ENCODE measurements at regions not wholly inside any gene's neighbourhood (a gene's known extent, or its start where the extent isn't known, plus 50 kb on each side); places are given as distances from the start of the nearest gene placed in this dataset.

GRCh38 chr11:70778883-70779282 lies 380.6 kb downstream of the CTTN start:
- H3K27ac ChIP-seq (ENCODE audit: low read depth, low read length) = no peak overlapping the region
- no peak overlapping the region for H3K9ac ChIP-seq (ENCODE audit: low read depth, low read length)
- WGBS = 90% methylated on average over 7 of the region's 7 CpGs

GRCh38 chr11:70779433-70780245 lies 381.3 kb downstream of the CTTN start:
- no peaks in the 10 kb centered on the region for H3K4me1 ChIP-seq (ENCODE audit: insufficient read depth, low read length)
- H3K4me3 ChIP-seq (ENCODE audit: low read length) = no peak overlapping the region
- 94% methylated on average over 9 of the region's 9 CpGs for WGBS
- no peaks in the 10 kb centered on the region for H3K36me3 ChIP-seq (ENCODE audit: insufficient read depth, low read length)
- no peaks in the 10 kb centered on the region for H3K27me3 ChIP-seq (ENCODE audit: insufficient read depth, low read length)
- H3K9me3 ChIP-seq (ENCODE audit: insufficient read depth, low read depth, low read length) = no peaks in the 10 kb centered on the region
- no peak overlapping the region for H3K9ac ChIP-seq (ENCODE audit: low read depth, low read length)
- H3K27ac ChIP-seq (ENCODE audit: low read depth, low read length) = no peak overlapping the region

More at GRCh38 chr11:70778883-70779282, 380.6 kb downstream of the CTTN start:
- Histone ChIP-seq H3K9me3 (ENCODE audit: insufficient read depth, low read depth, low read length) (0 out of 2 replicates have a peak, but pooled peaks cover under 1% of the 10 kb centered on the region), H3K36me3 (ENCODE audit: insufficient read depth, low read length) (no peaks in the 10 kb centered on the region), H3K4me1 (ENCODE audit: insufficient read depth, low read length) (no peaks in the 10 kb centered on the region), H3K4me3 (ENCODE audit: low read length) (no peak overlapping the region), H3K27me3 (ENCODE audit: insufficient read depth, low read length) (no peaks in the 10 kb centered on the region)

GRCh38 chr11:70780246-70780535 lies 381.9 kb downstream of the CTTN start:
- no peaks in the 10 kb centered on the region for H3K27me3 ChIP-seq (ENCODE audit: insufficient read depth, low read length)
- H3K9ac ChIP-seq (ENCODE audit: low read depth, low read length) = no peak overlapping the region
- WGBS = 89% methylated on average over 1 of the region's 1 CpG

GRCh38 chr11:70782401-70782913 lies 384.1 kb downstream of the CTTN start:
- Histone ChIP-seq H3K36me3 (ENCODE audit: insufficient read depth, low read length) (no peaks in the 10 kb centered on the region), H3K27me3 (ENCODE audit: insufficient read depth, low read length) (no peaks in the 10 kb centered on the region), H3K9ac (ENCODE audit: low read depth, low read length) (no peak overlapping the region), H3K27ac (ENCODE audit: low read depth, low read length) (no peak overlapping the region), H3K4me1 (ENCODE audit: insufficient read depth, low read length) (no peaks in the 10 kb centered on the region), H3K4me3 (ENCODE audit: low read length) (no peak overlapping the region), H3K9me3 (ENCODE audit: insufficient read depth, low read depth, low read length) (no peaks in the 10 kb centered on the region)
- 87% methylated on average over 16 of the region's 16 CpGs for WGBS

More at GRCh38 chr11:70780246-70780535, 381.9 kb downstream of the CTTN start:
- no peak overlapping the region for H3K4me3 ChIP-seq (ENCODE audit: low read length)
- H3K27ac ChIP-seq (ENCODE audit: low read depth, low read length) = no peak overlapping the region
- no peaks in the 10 kb centered on the region for H3K9me3 ChIP-seq (ENCODE audit: insufficient read depth, low read depth, low read length)
- H3K36me3 ChIP-seq (ENCODE audit: insufficient read depth, low read length) = no peaks in the 10 kb centered on the region
- no peaks in the 10 kb centered on the region for H3K4me1 ChIP-seq (ENCODE audit: insufficient read depth, low read length)

- H3K27ac ChIP-seq (ENCODE audit: low read depth, low read length) = no peak overlapping the region
- H3K4me3 ChIP-seq (ENCODE audit: low read length) = no peak overlapping the region
- no peaks in the 10 kb centered on the region for H3K27me3 ChIP-seq (ENCODE audit: insufficient read depth, low read length)
- H3K36me3 ChIP-seq (ENCODE audit: insufficient read depth, low read length) = peaks cover 4% of the 10 kb centered on the region; the same call in 1 of the 2 replicates
- 0 out of 2 replicates have a peak, but pooled peaks cover 4% of the 10 kb centered on the region for H3K9me3 ChIP-seq (ENCODE audit: insufficient read depth, low read depth, low read length)
- WGBS = 91% methylated on average over 11 of the region's 11 CpGs
- no peaks in the 10 kb centered on the region for H3K4me1 ChIP-seq (ENCODE audit: insufficient read depth, low read length)
- no peak overlapping the region for H3K9ac ChIP-seq (ENCODE audit: low read depth, low read length)
Measured at GRCh38 chr11:70783356-70783755, 385.0 kb downstream of the CTTN start.

GRCh38 chr11:70783821-70784220 lies 385.5 kb downstream of the CTTN start:
- no peaks in the 10 kb centered on the region for H3K4me1 ChIP-seq (ENCODE audit: insufficient read depth, low read length)
- H3K4me3 ChIP-seq (ENCODE audit: low read length) = no peak overlapping the region
- 93% methylated on average over 7 of the region's 7 CpGs for WGBS
- H3K36me3 ChIP-seq (ENCODE audit: insufficient read depth, low read length) = peaks cover 4% of the 10 kb centered on the region; the same call in 1 of the 2 replicates
- H3K9me3 ChIP-seq (ENCODE audit: insufficient read depth, low read depth, low read length) = 0 out of 2 replicates have a peak, but pooled peaks cover 4% of the 10 kb centered on the region
- H3K27me3 ChIP-seq (ENCODE audit: insufficient read depth, low read length) = no peaks in the 10 kb centered on the region
- no peak overlapping the region for H3K9ac ChIP-seq (ENCODE audit: low read depth, low read length)
- H3K27ac ChIP-seq (ENCODE audit: low read depth, low read length) = no peak overlapping the region

- Histone ChIP-seq H3K4me1 (ENCODE audit: insufficient read depth, low read length) (no peaks in the 10 kb centered on the region), H3K9me3 (ENCODE audit: insufficient read depth, low read depth, low read length) (0 out of 2 replicates have a peak, but pooled peaks cover 4% of the 10 kb centered on the region), H3K4me3 (ENCODE audit: low read length) (no peak overlapping the region), H3K27ac (ENCODE audit: low read depth, low read length) (no peak overlapping the region), H3K27me3 (ENCODE audit: insufficient read depth, low read length) (no peaks in the 10 kb centered on the region), H3K36me3 (ENCODE audit: insufficient read depth, low read length) (peaks cover 4% of the 10 kb centered on the region; the same call in 1 of the 2 replicates), H3K9ac (ENCODE audit: low read depth, low read length) (no peak overlapping the region)
- WGBS = 95% methylated on average over 5 of the region's 5 CpGs
Measured at GRCh38 chr11:70785372-70785771, 387.0 kb downstream of the CTTN start.

GRCh38 chr11:70786021-70786665 lies 387.8 kb downstream of the CTTN start:
- Histone ChIP-seq H3K4me1 (ENCODE audit: insufficient read depth, low read length) (no peaks in the 10 kb centered on the region), H3K9me3 (ENCODE audit: insufficient read depth, low read depth, low read length) (peaks cover 4% of the 10 kb centered on the region; the same call in 1 of the 2 replicates), H3K27ac (ENCODE audit: low read depth, low read length) (no peak overlapping the region), H3K9ac (ENCODE audit: low read depth, low read length) (no peak overlapping the region), H3K36me3 (ENCODE audit: insufficient read depth, low read length) (peaks cover 4% of the 10 kb centered on the region; the same call in 1 of the 2 replicates), H3K4me3 (ENCODE audit: low read length) (no peak overlapping the region), H3K27me3 (ENCODE audit: insufficient read depth, low read length) (no peaks in the 10 kb centered on the region)
- 94% methylated on average over 6 of the region's 6 CpGs for WGBS

GRCh38 chr11:70788248-70789022 lies 390.1 kb downstream of the CTTN start:
- H3K4me3 ChIP-seq (ENCODE audit: low read length) = no peak overlapping the region
- H3K9ac ChIP-seq (ENCODE audit: low read depth, low read length) = no peak overlapping the region
- 92% methylated on average over 18 of the region's 18 CpGs for WGBS

GRCh38 chr11:70790671-70791300 lies 392.5 kb downstream of the CTTN start:
- 84% methylated on average over 12 of the region's 12 CpGs for WGBS
- Histone ChIP-seq H3K4me1 (ENCODE audit: insufficient read depth, low read length) (no peaks in the 10 kb centered on the region), H3K27ac (ENCODE audit: low read depth, low read length) (no peak overlapping the region), H3K36me3 (ENCODE audit: insufficient read depth, low read length) (peaks cover 7% of the 10 kb centered on the region; the same call in 1 of the 2 replicates), H3K9ac (ENCODE audit: low read depth, low read length) (no peak overlapping the region), H3K9me3 (ENCODE audit: insufficient read depth, low read depth, low read length) (peaks cover 28% of the 10 kb centered on the region), H3K27me3 (ENCODE audit: insufficient read depth, low read length) (no peaks in the 10 kb centered on the region), H3K4me3 (ENCODE audit: low read length) (no peak overlapping the region)

More at GRCh38 chr11:70788248-70789022, 390.1 kb downstream of the CTTN start:
- H3K27me3 ChIP-seq (ENCODE audit: insufficient read depth, low read length) = no peaks in the 10 kb centered on the region
- H3K36me3 ChIP-seq (ENCODE audit: insufficient read depth, low read length) = peaks cover 7% of the 10 kb centered on the region; the same call in 1 of the 2 replicates
- H3K4me1 ChIP-seq (ENCODE audit: insufficient read depth, low read length) = no peaks in the 10 kb centered on the region
- no peak overlapping the region for H3K27ac ChIP-seq (ENCODE audit: low read depth, low read length)
- H3K9me3 ChIP-seq (ENCODE audit: insufficient read depth, low read depth, low read length) = peaks cover 15% of the 10 kb centered on the region
